Breast epithelium (tissue), 4 donors: ENCODE measurements at regions not wholly inside any gene's neighbourhood (a gene's known extent, or its start where the extent isn't known, plus 50 kb on each side); places are given as distances from the start of the nearest gene placed in this dataset.

Experiments
- DNase-seq, 2 donors: peaks; one replicate each; pipeline ENCODE4 v3.0.0-alpha.2; 2019; ENCODE audit warnings: low spot score in 2 of 2
- H3K27ac ChIP-seq, 2 donors: fragments of 200-600 bp; sonication (generic) in 1 of 2; one replicate each; pipeline ENCODE4 v1.5.1; 2016 to 2019; ENCODE audit warnings: mild to moderate bottlenecking in 1 of 2
- H3K27me3 ChIP-seq, 2 donors: fragments of 200-600 bp; sonication (generic) in 1 of 2; one replicate each; pipeline versions ENCODE4 v1.5.1 to v1.6.0; 2017 to 2019; ENCODE audit warnings: control low read depth in 1 of 2, mild to moderate bottlenecking in 1 of 2
- H3K36me3 ChIP-seq: fragments of 200-600 bp; one replicate; pipeline ENCODE4 v1.5.1; 2019
- H3K4me1 ChIP-seq, 2 donors: fragments of 200-600 bp; sonication (generic); one replicate each; pipeline ENCODE4 v1.5.1; 2016 to 2019; ENCODE audit warnings: control low read depth in 1 of 2
- H3K4me3 ChIP-seq, 3 donors: fragments of 200-600 bp; sonication (generic); 1 replicate in 2 of 3; 2 replicates in 1 of 3; pipeline ENCODE4 v1.5.1; 2016 to 2019; ENCODE audit warnings: mild to moderate bottlenecking in 3 of 3, moderate library complexity in 2 of 3
- H3K9me3 ChIP-seq, 2 donors: fragments of 200-600 bp; sonication (generic) in 1 of 2; one replicate each; pipeline ENCODE4 v1.5.1; 2016 to 2019; ENCODE audit warnings: control low read depth in 1 of 2
- POLR2A ChIP-seq: fragments of 450-650 bp; IDR thresholded peaks from one replicate; pipeline ENCODE4 v1.6.1; 2016; ENCODE audit warnings: antibody characterized with exemption, mild to moderate bottlenecking, moderate library complexity
- POLR2AphosphoS5 ChIP-seq, 3 donors: sonication (generic); formaldehyde crosslinking; IDR thresholded peaks; one replicate each; pipeline ENCODE4 v1.6.1; 2017; ENCODE audit warnings: antibody characterized with exemption in 3 of 3
- intact Hi-C: fragments of 100-400 bp; cut with DNase I; formaldehyde crosslinking; loops from one replicate; pipeline ENCODE4 v1.15.1; 2023; ENCODE audit warnings: low total_unique reads
- TF ChIP-seq, protein P1 (sequence below), 3 donors: fragments of 450-650 bp; IDR thresholded peaks; one replicate each; pipeline ENCODE4 v1.5.1; 2016 to 2017; ENCODE audit warnings: antibody characterized with exemption in 3 of 3, mild to moderate bottlenecking in 3 of 3, moderate library complexity in 3 of 3

DNA sequence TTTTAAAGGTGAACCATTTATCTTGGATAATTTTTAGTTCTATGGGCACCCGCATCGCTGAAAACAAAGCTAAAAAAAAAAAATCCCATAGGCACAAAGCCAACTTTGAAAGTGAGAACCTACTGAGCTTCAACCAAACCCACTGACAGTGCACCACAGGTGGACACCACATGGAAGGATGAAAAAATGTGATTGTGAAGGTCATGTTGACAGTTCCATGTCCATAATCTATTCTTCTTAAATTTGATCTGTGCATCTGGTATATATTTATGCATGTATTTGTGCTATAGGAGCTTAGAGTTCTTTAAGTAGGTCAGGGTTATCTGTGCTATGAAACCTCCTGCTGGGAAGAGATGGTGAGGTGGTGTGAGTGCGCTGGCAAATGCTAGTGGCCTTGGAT is 374.3 kb downstream of the SPRY1 start:
- TF ChIP-seq POLR2AphosphoS5 (IDR thresholded peaks at IDR 0.05): no peak
- TF ChIP-seq, protein P1, sequence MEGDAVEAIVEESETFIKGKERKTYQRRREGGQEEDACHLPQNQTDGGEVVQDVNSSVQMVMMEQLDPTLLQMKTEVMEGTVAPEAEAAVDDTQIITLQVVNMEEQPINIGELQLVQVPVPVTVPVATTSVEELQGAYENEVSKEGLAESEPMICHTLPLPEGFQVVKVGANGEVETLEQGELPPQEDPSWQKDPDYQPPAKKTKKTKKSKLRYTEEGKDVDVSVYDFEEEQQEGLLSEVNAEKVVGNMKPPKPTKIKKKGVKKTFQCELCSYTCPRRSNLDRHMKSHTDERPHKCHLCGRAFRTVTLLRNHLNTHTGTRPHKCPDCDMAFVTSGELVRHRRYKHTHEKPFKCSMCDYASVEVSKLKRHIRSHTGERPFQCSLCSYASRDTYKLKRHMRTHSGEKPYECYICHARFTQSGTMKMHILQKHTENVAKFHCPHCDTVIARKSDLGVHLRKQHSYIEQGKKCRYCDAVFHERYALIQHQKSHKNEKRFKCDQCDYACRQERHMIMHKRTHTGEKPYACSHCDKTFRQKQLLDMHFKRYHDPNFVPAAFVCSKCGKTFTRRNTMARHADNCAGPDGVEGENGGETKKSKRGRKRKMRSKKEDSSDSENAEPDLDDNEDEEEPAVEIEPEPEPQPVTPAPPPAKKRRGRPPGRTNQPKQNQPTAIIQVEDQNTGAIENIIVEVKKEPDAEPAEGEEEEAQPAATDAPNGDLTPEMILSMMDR (IDR thresholded peaks at IDR 0.05): no peak
- no peak for TF ChIP-seq POLR2A
- H3K27me3 ChIP-seq: no peaks in the 10 kb centered on the region
- H3K4me1 ChIP-seq: no peaks in the 10 kb centered on the region
- no peak overlapping the region for H3K27ac ChIP-seq
- no peaks in the 10 kb centered on the region for H3K9me3 ChIP-seq
- intact Hi-C loops: no loop called here
- DNase-seq: no peak
- H3K36me3 ChIP-seq: no peaks in the 10 kb centered on the region
- H3K4me3 ChIP-seq: no peak overlapping the region

DNA sequence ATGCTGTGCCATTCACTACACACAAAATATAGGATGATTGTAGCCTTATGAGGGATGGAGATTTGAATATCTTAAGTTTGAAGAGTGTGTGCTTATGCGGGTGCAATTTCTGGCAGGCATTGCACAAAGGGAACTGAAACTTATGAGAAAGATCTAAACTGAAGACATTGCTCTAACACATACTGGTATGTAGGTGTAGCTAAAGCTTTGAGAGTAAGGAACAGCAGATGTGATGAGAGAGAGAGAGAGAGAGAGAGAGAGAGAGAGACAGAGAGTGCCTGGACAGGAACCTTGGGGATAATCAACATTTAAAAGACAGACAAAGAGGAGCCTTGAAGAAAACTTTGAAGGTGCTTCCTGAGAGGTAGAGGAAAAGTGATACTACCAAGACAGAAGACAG is 379.7 kb downstream of the SPRY1 start:
- DNase-seq: no peak
- Histone ChIP-seq H3K9me3 (no peaks in the 10 kb centered on the region), H3K27me3 (no peaks in the 10 kb centered on the region), H3K36me3 (no peaks in the 10 kb centered on the region), H3K4me1 (no peaks in the 10 kb centered on the region), H3K27ac (no peak overlapping the region), H3K4me3 (no peak overlapping the region)
- TF ChIP-seq POLR2A (no peak), POLR2AphosphoS5 (IDR thresholded peaks at IDR 0.05) (no peak)
- TF ChIP-seq, protein P1 (IDR thresholded peaks at IDR 0.05): no peak
- intact Hi-C loops: no loop called here

DNA sequence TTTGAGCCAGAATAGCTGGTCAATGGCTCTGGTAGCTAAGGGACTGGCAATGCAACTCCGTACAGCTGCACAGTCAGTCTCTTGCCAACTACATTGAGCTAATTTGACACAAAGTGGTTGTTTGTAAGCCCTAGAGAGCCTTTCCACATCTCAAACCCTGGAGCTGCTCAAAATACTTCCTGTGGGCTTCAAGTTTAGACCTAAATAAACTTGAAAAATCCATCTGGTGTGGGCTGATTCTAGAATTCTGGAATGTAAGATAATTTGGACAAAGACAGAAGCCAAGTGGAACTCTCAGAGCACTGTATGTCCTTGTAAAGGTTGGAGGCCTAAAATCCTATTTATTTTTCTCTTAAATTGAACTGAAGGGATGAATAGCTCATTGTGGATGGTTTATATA is 380.8 kb downstream of the SPRY1 start:
- intact Hi-C loops: no loop called here
- no peak for TF ChIP-seq POLR2AphosphoS5 (IDR thresholded peaks at IDR 0.05)
- no peak for TF ChIP-seq POLR2A
- TF ChIP-seq, protein P1 (IDR thresholded peaks at IDR 0.05): no peak
- Histone ChIP-seq H3K27me3 (no peaks in the 10 kb centered on the region), H3K9me3 (no peaks in the 10 kb centered on the region), H3K4me3 (no peak overlapping the region), H3K27ac (peak overlapping the region in 1 of 2 donors; percentile 67), H3K4me1 (no peaks in the 10 kb centered on the region), H3K36me3 (no peaks in the 10 kb centered on the region)
- no peak for DNase-seq

DNA sequence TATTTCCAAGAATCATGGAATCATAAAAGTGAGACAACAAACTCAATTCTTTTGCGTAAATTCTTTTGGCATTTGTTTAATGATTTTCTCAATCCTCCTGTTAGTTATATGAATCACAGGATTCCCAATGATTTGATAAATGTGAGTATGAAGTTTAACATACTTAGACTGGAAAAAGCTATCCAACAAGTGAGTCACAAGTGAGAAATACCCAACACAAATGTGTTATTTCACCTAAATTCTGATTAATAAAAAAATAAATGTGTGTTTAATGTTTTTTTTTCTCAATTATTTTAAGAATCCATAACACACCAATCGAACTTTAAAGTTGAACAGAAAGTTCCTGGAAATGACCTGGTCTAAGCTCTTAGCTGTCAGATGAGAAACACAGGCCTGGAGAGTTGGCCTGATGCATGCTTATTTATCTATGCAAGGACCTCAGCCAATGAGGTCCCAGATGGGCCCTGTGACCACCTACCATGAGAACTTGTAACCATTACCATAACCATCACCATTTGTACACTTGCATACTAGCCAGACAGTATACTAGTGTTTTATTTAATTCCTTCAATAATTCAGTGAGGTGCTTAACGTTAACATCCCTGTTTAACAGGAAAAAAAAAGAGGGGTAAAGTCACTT is 386.7 kb downstream of the SPRY1 start:
- intact Hi-C loops: no loop called here

DNA sequence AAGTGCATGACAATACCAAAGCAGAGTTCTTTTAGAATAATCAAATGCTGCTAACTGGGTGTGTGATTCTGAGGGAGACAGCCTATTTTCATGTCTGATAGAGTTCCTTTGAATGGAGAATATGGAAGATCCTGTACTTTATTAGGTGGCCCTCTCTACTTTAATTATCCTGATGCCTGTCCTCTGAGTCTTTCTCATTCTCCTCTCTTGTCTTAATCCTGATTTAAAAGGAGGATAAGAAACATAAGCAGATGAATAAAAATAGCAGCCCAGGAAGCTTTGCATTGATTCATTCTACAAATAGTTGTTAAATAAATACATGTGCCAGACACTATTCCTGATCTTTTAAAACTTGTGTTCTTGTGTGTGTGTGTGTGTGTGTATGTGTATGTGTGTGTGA is 387.3 kb downstream of the SPRY1 start:
- TF ChIP-seq POLR2AphosphoS5 (IDR thresholded peaks at IDR 0.05): no peak
- TF ChIP-seq, protein P1 (IDR thresholded peaks at IDR 0.05): no peak
- no peak for TF ChIP-seq POLR2A
- intact Hi-C loops: no loop called here

More for the DNA sequence above, 386.7 kb downstream of the SPRY1 start:
- no peak for DNase-seq
- Histone ChIP-seq H3K27ac (no peak overlapping the region), H3K9me3 (no peaks in the 10 kb centered on the region), H3K4me1 (no peaks in the 10 kb centered on the region), H3K36me3 (no peaks in the 10 kb centered on the region), H3K4me3 (no peak overlapping the region), H3K27me3 (no peaks in the 10 kb centered on the region)
- TF ChIP-seq, protein P1 (IDR thresholded peaks at IDR 0.05): no peak
- TF ChIP-seq POLR2AphosphoS5 (IDR thresholded peaks at IDR 0.05) (no peak), POLR2A (no peak)

More for the DNA sequence above, 387.3 kb downstream of the SPRY1 start:
- Histone ChIP-seq H3K4me1 (no peaks in the 10 kb centered on the region), H3K27ac (peak overlapping the region in 1 of 2 donors; percentile 33), H3K9me3 (no peaks in the 10 kb centered on the region), H3K27me3 (no peaks in the 10 kb centered on the region), H3K4me3 (no peak overlapping the region), H3K36me3 (no peaks in the 10 kb centered on the region)
- DNase-seq: no peak
